GM19240 (cell line): ENCODE measurements at regions not wholly inside any gene's neighbourhood (a gene's known extent, or its start where the extent isn't known, plus 50 kb on each side); places are given as distances from the start of the nearest gene placed in this dataset.

ENCODE experiments used
- DNase-seq: peaks from one replicate; pipeline ENCODE4 v3.0.0; 2011; ENCODE audit warnings: low spot score; ENCODE audit not compliant: insufficient read length

GRCh38 chr14:87005280-87005679 is 987.7 kb downstream of the GALC start:
- no peak for DNase-seq

- no peak for DNase-seq
These were observed 990.2 kb downstream of the GALC start for GRCh38 chr14:87002776-87003175.

- no peak for DNase-seq
These were observed 991.6 kb downstream of the GALC start for GRCh38 chr14:87001333-87001732.

- no peak for DNase-seq
These were observed 992.9 kb downstream of the GALC start for GRCh38 chr14:87000081-87000480.

- no peak for DNase-seq
These were observed 993.9 kb downstream of the GALC start for GRCh38 chr14:86999036-86999435.

- DNase-seq: no peak
These were observed 995.7 kb downstream of the GALC start for GRCh38 chr14:86997271-86997670.

- DNase-seq: no peak
These were observed 1002.6 kb downstream of the GALC start for GRCh38 chr14:86990396-86990795.

- no peak for DNase-seq
These were observed 1003.7 kb downstream of the GALC start for GRCh38 chr14:86989285-86989684.

- DNase-seq: no peak
These were observed 1005.0 kb downstream of the GALC start for GRCh38 chr14:86987966-86988365.

- DNase-seq: no peak
These were observed 1019.8 kb downstream of the GALC start for GRCh38 chr14:86973177-86973576.

- DNase-seq: no peak
These were observed 1021.7 kb downstream of the GALC start for GRCh38 chr14:86971292-86971691.

GRCh38 chr14:86961106-86961716 is 1031.8 kb downstream of the GALC start:
- DNase-seq: no peak

GRCh38 chr14:86955771-86956354 is 1037.1 kb downstream of the GALC start:
- DNase-seq: no peak

GRCh38 chr14:86954623-86955022 is 1038.4 kb downstream of the GALC start:
- DNase-seq: no peak

- no peak for DNase-seq
These were observed 1046.5 kb downstream of the GALC start for GRCh38 chr14:86946446-86946845.

GRCh38 chr14:86944434-86944833 is 1048.5 kb downstream of the GALC start:
- no peak for DNase-seq

GRCh38 chr14:86943391-86944365 is 1049.3 kb downstream of the GALC start:
- no peak for DNase-seq

GRCh38 chr14:86942936-86943335 is 1050.0 kb downstream of the GALC start:
- DNase-seq: no peak

- DNase-seq: no peak
These were observed 1052.9 kb downstream of the GALC start for GRCh38 chr14:86940106-86940505.

GRCh38 chr14:86938320-86938719 is 1054.7 kb downstream of the GALC start:
- no peak for DNase-seq

- no peak for DNase-seq
These were observed 1056.4 kb downstream of the GALC start for GRCh38 chr14:86936556-86936955.

- no peak for DNase-seq
These were observed 1057.6 kb downstream of the GALC start for GRCh38 chr14:86935241-86935885.
